Suprapubic skin (tissue), 3 donors: ENCODE measurements at regions not wholly inside any gene's neighbourhood (a gene's known extent, or its start where the extent isn't known, plus 50 kb on each side); places are given as distances from the start of the nearest gene placed in this dataset.

Source experiments
- EP300 ChIP-seq: sonication (generic); formaldehyde crosslinking; IDR thresholded peaks from one replicate; pipeline ENCODE4 v1.6.1; 2017; ENCODE audit warnings: antibody characterized with exemption
- TF ChIP-seq, protein P1 (sequence below), 2 donors: fragments of 200-600 bp in 1 of 2; fragments of 450-650 bp in 1 of 2; sonication (generic) in 1 of 2; IDR thresholded peaks; one replicate each; pipeline ENCODE4 v1.5.1; 2016 to 2019; ENCODE audit warnings: antibody characterized with exemption in 2 of 2, mild to moderate bottlenecking in 1 of 2, moderate library complexity in 1 of 2

DNA sequence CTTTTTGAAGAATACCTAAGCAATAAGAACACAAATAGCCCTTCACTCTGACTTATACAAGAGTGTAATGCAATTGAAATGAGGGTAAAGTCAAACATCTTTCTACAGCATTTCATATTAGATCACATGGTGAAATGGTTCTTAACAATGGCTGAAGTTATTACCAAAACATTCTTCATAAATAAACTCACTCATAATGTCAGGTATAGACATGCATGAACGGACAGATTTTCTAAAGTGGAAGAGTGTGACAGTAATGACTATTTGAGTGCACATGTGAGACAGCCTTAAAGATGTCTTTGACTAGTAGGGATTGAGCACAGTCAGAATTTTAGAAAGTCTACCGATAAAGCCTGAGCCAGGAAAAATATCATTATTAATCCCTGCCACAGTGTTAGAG is 471.0 kb downstream of the ZPLD1 start:
- TF ChIP-seq, protein P1, sequence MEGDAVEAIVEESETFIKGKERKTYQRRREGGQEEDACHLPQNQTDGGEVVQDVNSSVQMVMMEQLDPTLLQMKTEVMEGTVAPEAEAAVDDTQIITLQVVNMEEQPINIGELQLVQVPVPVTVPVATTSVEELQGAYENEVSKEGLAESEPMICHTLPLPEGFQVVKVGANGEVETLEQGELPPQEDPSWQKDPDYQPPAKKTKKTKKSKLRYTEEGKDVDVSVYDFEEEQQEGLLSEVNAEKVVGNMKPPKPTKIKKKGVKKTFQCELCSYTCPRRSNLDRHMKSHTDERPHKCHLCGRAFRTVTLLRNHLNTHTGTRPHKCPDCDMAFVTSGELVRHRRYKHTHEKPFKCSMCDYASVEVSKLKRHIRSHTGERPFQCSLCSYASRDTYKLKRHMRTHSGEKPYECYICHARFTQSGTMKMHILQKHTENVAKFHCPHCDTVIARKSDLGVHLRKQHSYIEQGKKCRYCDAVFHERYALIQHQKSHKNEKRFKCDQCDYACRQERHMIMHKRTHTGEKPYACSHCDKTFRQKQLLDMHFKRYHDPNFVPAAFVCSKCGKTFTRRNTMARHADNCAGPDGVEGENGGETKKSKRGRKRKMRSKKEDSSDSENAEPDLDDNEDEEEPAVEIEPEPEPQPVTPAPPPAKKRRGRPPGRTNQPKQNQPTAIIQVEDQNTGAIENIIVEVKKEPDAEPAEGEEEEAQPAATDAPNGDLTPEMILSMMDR (IDR thresholded peaks at IDR 0.05) = no peak
- TF ChIP-seq EP300 = no peak
